OCI-LY3 (cell line): ENCODE measurements at regions not wholly inside any gene's neighbourhood (a gene's known extent, or its start where the extent isn't known, plus 50 kb on each side); places are given as distances from the start of the nearest gene placed in this dataset.

Experiments used
- H2AFZ ChIP-seq: fragments of 200-600, 300-600 bp; shearing (Covaris generic); 2 replicates; pipeline ENCODE4 v1.6.0; 2014; ENCODE audit warnings: antibody characterized with exemption, low read depth, low read length
- H3K27ac ChIP-seq: fragments of 200-600, 300-600 bp; sonication (generic); 2 replicates; pipeline ENCODE4 v1.5.1; 2014; ENCODE audit warnings: mild to moderate bottlenecking, low read length, moderate library complexity, mixed read lengths
- H3K27me3 ChIP-seq: fragments of 200-600, 300-600 bp; sonication (generic); 2 replicates; pipeline ENCODE4 v1.6.1; 2014; ENCODE audit warnings: low read depth, low read length, mixed read lengths
- H3K36me3 ChIP-seq: fragments of 200-600, 300-600 bp; sonication (generic); replicated peaks from 2 replicates; pipeline ENCODE3; 2014; ENCODE audit warnings: low read depth, low read length, mixed read lengths
- H3K4me1 ChIP-seq: fragments of 300-600, 200-600 bp; sonication (generic); 2 replicates; pipeline ENCODE4 v1.6.1; 2014; ENCODE audit warnings: low read length, mixed read lengths
- H3K4me2 ChIP-seq: fragments of 200-600, 300-600 bp; sonication (generic); 2 replicates; pipeline ENCODE4 v1.6.1; 2014; ENCODE audit warnings: low read length, mixed read lengths
- H3K4me3 ChIP-seq: fragments of 300-600, 200-600 bp; sonication (generic); 2 replicates; pipeline ENCODE4 v1.5.1; 2014; ENCODE audit warnings: antibody characterized with exemption, mild to moderate bottlenecking, low read length, moderate library complexity
- H3K79me2 ChIP-seq: fragments of 300-600, 200-600 bp; shearing (Covaris generic); 2 replicates; pipeline ENCODE4 v1.6.1; 2014; ENCODE audit warnings: mild to moderate bottlenecking, low read length, mixed read lengths
- H3K9ac ChIP-seq: fragments of 300-600, 200-600 bp; shearing (Covaris generic); 2 replicates; pipeline ENCODE4 v1.6.0; 2014; ENCODE audit warnings: mild to moderate bottlenecking, low read length, moderate library complexity
- H3K9me3 ChIP-seq: fragments of 200-600, 300-600 bp; shearing (Covaris generic); 2 replicates; pipeline ENCODE4 v1.6.1; 2014; ENCODE audit warnings: low read length, mixed read lengths; ENCODE audit not compliant: insufficient read depth
- H4K20me1 ChIP-seq: fragments of 200-600, 300-600 bp; sonication (generic); 2 replicates; pipeline ENCODE4 v1.6.1; 2016; ENCODE audit warnings: low read length, mixed read lengths; ENCODE audit not compliant: insufficient read depth
- CTCF ChIP-seq: fragments of 200-600, 300-600 bp; sonication (generic); IDR thresholded peaks from 2 replicates; pipeline ENCODE4 v1.5.1; 2014; ENCODE audit warnings: antibody characterized with exemption, low read length, low read depth
- EZH2phosphoT487 ChIP-seq: fragments of 200-600 bp; shearing (Covaris generic); IDR thresholded peaks from 2 replicates; pipeline ENCODE4 v1.6.1; 2018; ENCODE audit warnings: antibody characterized with exemption, mixed run types, low read depth

GRCh38 chr14:51507511-51507905 lies 144.2 kb upstream of the FRMD6 start:
- H4K20me1 ChIP-seq = no peaks in the 10 kb centered on the region
- H3K36me3 ChIP-seq = no peaks in the 10 kb centered on the region
- no peaks in the 10 kb centered on the region for H3K9me3 ChIP-seq
- no peak overlapping the region for H3K9ac ChIP-seq
- H3K4me1 ChIP-seq = no peaks in the 10 kb centered on the region
- H3K27me3 ChIP-seq = no peaks in the 10 kb centered on the region
- H3K27ac ChIP-seq = no peak overlapping the region
- H3K79me2 ChIP-seq = no peaks in the 10 kb centered on the region
- TF ChIP-seq CTCF (no peak), EZH2phosphoT487 (no peak)
- no peak overlapping the region for H3K4me3 ChIP-seq
- no peak overlapping the region for H3K4me2 ChIP-seq
- H2AFZ ChIP-seq = no peak overlapping the region

GRCh38 chr14:51507906-51508511 lies 143.7 kb upstream of the FRMD6 start:
- Histone ChIP-seq H3K79me2 (no peaks in the 10 kb centered on the region), H3K36me3 (no peaks in the 10 kb centered on the region), H3K9ac (no peak overlapping the region), H4K20me1 (no peaks in the 10 kb centered on the region), H3K4me2 (no peak overlapping the region), H3K9me3 (no peaks in the 10 kb centered on the region), H3K4me3 (no peak overlapping the region), H3K4me1 (no peaks in the 10 kb centered on the region), H3K27ac (no peak overlapping the region), H3K27me3 (no peaks in the 10 kb centered on the region), H2AFZ (no peak overlapping the region)
- TF ChIP-seq CTCF = no peak
- TF ChIP-seq EZH2phosphoT487 = no peak

- no peaks in the 10 kb centered on the region for H3K79me2 ChIP-seq
- H4K20me1 ChIP-seq = no peaks in the 10 kb centered on the region
- H3K4me2 ChIP-seq = no peak overlapping the region
- H3K27ac ChIP-seq = no peak overlapping the region
- H3K4me1 ChIP-seq = no peaks in the 10 kb centered on the region
- no peak overlapping the region for H3K4me3 ChIP-seq
- no peaks in the 10 kb centered on the region for H3K9me3 ChIP-seq
- no peak for TF ChIP-seq CTCF
- no peak for TF ChIP-seq EZH2phosphoT487
- H2AFZ ChIP-seq = no peak overlapping the region
- H3K27me3 ChIP-seq = no peaks in the 10 kb centered on the region
- H3K9ac ChIP-seq = no peak overlapping the region
- H3K36me3 ChIP-seq = no peaks in the 10 kb centered on the region
Measured at GRCh38 chr14:51511265-51511664, 140.4 kb upstream of the FRMD6 start.

GRCh38 chr14:51512316-51512715 lies 139.4 kb upstream of the FRMD6 start:
- TF ChIP-seq EZH2phosphoT487 (no peak), CTCF (no peak)
- H3K27me3 ChIP-seq = no peaks in the 10 kb centered on the region
- H3K36me3 ChIP-seq = no peaks in the 10 kb centered on the region
- H3K9ac ChIP-seq = no peak overlapping the region
- no peaks in the 10 kb centered on the region for H3K79me2 ChIP-seq
- H3K4me2 ChIP-seq = no peak overlapping the region
- no peak overlapping the region for H3K27ac ChIP-seq
- H3K4me3 ChIP-seq = no peak overlapping the region
- H3K9me3 ChIP-seq = no peaks in the 10 kb centered on the region
- H2AFZ ChIP-seq = no peak overlapping the region
- no peaks in the 10 kb centered on the region for H3K4me1 ChIP-seq
- H4K20me1 ChIP-seq = no peaks in the 10 kb centered on the region
